OCI-LY7 (cell line): ENCODE measurements at regions not wholly inside any gene's neighbourhood (a gene's known extent, or its start where the extent isn't known, plus 50 kb on each side); places are given as distances from the start of the nearest gene placed in this dataset.

Experiments
- EZH2phosphoT487 ChIP-seq: fragments of 200-600 bp; sonication (generic); IDR thresholded peaks from 2 replicates; pipeline ENCODE4 v1.6.1; 2018; ENCODE audit warnings: low read depth, borderline replicate concordance, mild to moderate bottlenecking, mixed run types, antibody characterized with exemption, low read length, moderate library complexity, mixed read lengths
- TF ChIP-seq, protein P1 (sequence below): fragments of 200-600 bp; sonication (generic); conservative IDR thresholded peaks from 2 replicates; pipeline ENCODE4 v1.5.1; 2014; ENCODE audit warnings: mild to moderate bottlenecking, antibody characterized with exemption, low read length, moderate library complexity, mixed read lengths

DNA sequence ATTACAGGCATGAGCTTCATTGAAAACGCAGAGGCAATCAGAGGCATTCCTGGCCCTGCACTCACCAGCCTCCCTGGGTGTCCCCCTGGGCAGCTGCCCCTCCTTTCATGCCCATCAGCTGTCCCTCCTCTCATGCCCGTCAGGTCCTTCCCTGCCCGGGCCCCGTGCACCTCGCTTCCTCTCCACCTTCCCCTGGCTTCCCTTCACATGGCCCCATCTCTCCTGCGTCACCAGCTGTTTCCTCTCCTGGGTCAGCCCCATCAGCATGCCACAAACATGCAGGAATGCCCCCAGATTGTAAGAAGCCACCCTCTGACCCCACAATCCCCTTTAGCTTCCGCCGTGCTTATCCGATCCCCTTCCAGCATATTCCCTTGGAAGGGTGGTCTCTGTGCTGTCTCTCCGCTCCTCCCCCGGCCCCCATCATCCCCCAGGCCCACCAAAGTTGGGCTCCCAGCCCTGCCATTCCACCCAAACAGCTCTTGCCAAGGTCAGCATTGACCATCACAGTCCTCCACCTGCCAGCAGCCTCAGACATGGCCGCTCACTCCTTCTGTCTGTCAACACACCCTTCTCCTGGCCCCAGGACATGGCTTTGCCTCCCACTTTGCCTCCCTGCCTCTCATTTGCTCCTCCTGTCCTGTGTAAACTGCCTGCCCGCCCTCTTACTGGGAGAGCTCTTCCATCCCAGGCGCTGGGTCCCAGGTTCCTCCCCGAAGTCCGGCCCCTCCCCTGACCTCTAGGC is 98.6 kb upstream of the IER5L start:
- TF ChIP-seq, protein P1, sequence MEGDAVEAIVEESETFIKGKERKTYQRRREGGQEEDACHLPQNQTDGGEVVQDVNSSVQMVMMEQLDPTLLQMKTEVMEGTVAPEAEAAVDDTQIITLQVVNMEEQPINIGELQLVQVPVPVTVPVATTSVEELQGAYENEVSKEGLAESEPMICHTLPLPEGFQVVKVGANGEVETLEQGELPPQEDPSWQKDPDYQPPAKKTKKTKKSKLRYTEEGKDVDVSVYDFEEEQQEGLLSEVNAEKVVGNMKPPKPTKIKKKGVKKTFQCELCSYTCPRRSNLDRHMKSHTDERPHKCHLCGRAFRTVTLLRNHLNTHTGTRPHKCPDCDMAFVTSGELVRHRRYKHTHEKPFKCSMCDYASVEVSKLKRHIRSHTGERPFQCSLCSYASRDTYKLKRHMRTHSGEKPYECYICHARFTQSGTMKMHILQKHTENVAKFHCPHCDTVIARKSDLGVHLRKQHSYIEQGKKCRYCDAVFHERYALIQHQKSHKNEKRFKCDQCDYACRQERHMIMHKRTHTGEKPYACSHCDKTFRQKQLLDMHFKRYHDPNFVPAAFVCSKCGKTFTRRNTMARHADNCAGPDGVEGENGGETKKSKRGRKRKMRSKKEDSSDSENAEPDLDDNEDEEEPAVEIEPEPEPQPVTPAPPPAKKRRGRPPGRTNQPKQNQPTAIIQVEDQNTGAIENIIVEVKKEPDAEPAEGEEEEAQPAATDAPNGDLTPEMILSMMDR, result no peak
- TF ChIP-seq EZH2phosphoT487, result no peak
